ENCODE measurements at regions not wholly inside any gene's neighbourhood (a gene's known extent, or its start where the extent isn't known, plus 50 kb on each side); places are given as distances from the start of the nearest gene placed in this dataset.
"Not testable (repeated sequence)": the region's sequence is repeated elsewhere in the genome, so short reads cannot be mapped to it uniquely, and the experiment has no call there.

DNA sequence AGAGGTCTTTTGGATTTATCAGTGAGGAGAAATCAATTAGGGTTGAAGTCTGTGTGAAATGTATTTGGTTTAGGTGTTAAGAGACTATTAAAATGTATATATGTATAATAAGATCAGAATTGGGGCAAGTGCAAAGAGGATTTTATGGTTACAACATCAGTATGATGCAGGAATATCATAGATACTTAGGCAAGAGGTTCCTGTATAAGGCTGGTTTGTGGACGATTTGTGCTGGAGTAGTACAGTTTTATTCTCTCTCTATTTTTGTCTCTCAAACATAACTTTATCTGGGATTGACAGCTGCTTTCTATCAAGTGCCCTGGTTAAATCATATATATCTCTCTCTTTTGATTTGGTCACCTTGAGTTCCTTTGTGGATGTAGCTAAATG is 142.5 kb downstream of the CTH start:
- FAIRE-seq: no peak

DNA sequence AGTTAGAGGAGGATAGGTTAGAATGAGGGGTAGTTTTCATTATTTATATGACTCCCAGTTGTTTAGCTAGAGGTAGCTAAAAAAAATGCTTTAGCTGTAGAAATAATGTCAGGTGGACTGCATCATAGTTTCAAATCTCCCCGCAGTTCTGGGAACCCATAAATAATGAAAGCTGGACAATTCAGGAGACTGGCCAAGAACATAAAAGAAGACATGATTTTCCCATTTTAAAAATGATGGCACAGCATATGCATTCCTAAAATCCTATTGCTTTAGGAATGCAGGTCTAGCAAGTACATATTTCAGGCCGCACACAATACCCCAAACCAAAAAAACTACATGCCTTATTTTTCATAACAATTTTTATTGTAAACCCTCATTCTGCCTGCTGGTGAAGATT is 143.3 kb downstream of the CTH start:
- DNase-seq (ENCODE audit: insufficient read length, low spot score): no peak
- FAIRE-seq: no peak

More for the DNA sequence above, 142.5 kb downstream of the CTH start:
- no peak for DNase-seq (ENCODE audit: insufficient read length, low spot score)

DNA sequence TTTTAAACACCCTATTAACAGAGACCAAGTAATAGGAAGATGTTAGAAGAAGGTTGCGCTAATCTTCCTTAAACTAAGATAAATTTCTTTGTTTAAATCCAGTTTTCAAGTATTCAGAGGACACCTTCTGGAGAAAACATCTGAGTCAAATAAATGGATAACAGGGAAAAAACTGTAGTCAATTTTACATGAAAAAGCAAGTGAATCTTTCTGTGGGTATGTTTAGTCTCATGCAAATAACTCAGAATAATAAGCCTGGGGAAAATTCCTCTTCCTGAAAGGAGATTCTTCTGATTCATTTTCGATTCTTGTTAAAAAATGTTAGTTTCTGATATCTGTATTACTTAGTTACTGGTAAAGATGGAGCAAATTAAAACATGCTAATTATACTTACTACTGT is 145.5 kb downstream of the CTH start:
- FAIRE-seq: no peak
- no peak for DNase-seq (ENCODE audit: insufficient read length, low spot score)

DNA sequence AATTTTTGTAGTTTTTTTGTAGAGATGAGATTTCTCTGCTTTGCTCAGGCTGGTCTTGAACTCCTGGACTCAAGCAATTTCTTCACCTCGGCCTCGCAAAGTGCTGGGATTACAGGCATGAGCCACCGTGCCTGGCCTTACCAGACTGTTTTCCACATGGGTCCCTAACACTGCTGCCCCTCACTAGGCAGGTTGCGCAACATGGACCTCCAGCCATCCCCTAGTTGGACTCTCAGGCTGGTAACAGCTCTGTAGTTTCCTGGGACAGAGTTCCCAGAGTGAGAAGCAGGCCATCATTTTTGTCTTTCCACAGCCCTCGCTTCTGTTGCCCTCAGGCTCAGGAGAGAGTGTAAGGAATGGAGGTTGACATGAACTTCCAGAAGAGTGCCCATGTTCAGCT is 156.1 kb downstream of the CTH start:
- no peak for FAIRE-seq
- DNase-seq (ENCODE audit: insufficient read length, low spot score): no peak

DNA sequence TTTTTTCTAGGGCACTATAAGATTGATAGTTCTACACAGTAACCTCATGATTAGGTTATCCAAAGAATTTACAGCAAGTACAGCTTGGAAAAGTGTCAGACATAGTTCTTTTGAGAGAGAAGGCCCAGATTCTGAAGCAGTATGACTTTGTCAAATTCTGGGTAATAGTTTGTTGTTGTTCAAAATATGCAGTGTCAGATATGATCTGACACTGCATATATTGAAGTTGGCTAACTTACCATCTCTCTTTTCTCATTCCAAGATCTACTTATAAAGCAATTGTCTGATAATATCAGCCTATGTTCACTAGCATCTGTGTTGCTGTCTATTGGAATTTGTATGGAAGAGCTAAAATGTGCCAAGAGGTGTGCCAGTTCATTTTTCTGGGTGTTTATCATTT is 160.1 kb downstream of the CTH start:
- DNase-seq (ENCODE audit: insufficient read length, low spot score) (no peak), FAIRE-seq (no peak)

DNA sequence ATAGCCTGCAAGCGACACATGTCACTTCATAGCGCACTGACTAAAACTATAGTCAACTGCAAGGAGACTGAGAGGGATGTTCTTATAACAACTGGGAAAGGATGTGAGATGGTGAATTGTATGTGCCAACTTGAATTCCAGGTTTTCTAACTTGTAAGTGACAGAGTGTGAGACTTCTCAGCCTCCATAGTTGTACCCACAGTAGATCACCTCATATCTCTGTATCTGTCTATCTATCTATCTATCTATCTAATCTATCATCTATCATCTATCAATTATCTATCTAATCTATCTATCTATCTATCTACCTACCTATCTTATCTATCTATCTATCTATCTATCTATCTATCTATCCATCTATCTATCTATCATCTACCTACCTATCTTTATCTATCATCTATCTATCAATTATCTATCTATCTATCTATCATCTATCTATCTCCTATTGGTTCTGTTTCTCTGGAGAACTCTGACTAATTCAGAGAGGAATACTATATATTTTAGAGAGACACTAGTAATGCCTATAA is 162.3 kb downstream of the CTH start:
- no peak for FAIRE-seq
- no peak for DNase-seq (ENCODE audit: insufficient read length, low spot score)

DNA sequence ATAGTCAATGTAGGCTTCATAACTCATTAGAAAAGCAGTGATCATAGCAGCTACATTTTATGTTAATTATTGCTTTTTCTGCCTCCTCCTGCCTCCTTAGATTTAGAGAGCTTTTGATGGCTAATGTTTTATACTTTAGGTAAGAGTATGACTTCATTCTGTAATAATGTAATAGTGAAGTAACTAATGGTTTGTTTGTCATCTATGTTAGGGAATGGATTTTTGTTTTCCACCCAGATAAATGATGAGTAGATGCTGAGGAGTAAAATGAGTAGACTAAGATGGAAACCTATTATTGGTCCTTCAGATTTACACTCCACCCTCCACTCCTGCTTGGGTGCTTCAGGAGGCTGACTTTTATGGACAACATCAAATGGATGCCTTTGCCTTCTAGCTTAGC is 170.6 kb downstream of the CTH start:
- DNase-seq (ENCODE audit: insufficient read length, low spot score) (no peak), FAIRE-seq (no peak)

DNA sequence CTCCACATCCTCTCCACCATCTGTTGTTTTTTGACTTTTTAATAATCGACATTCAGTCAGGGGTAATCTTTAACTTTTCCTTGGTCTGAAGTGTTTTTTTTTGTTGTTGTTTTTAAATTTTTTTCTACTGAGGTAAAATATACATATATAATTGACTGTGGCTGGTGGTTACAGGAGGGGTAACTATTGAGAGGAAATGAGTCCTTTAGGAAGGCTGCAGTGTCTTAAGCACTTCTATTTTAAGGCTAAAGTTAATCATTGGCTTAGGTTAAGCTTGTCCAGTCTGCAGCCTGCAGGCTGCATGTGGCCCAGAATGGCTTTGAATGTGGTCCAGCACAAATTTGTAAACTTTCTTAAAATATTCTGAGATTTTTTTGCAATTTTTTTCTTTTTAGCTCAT is 172.5 kb downstream of the CTH start:
- no peak for FAIRE-seq
- DNase-seq (ENCODE audit: insufficient read length, low spot score): no peak

DNA sequence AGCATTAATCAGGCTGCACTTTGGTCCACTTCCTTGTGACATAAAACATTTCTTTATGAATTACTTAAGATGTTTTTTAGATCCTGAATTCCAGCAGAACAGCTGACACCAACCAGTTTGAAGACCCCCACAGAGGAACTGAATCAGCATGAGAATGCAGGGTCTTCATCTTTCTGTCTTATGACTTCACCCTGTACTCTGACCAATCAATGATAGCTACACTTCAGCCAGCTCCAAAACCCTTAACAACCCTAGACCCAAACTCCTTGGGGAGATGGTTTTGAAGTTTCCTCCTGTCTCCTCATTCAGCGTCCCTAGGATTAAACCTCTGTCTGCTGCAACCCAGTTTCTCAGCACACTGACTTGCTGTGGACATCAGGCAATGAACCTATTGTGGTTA is 175.0 kb downstream of the CTH start:
- FAIRE-seq: no peak
- no peak for DNase-seq (ENCODE audit: insufficient read length, low spot score)

DNA sequence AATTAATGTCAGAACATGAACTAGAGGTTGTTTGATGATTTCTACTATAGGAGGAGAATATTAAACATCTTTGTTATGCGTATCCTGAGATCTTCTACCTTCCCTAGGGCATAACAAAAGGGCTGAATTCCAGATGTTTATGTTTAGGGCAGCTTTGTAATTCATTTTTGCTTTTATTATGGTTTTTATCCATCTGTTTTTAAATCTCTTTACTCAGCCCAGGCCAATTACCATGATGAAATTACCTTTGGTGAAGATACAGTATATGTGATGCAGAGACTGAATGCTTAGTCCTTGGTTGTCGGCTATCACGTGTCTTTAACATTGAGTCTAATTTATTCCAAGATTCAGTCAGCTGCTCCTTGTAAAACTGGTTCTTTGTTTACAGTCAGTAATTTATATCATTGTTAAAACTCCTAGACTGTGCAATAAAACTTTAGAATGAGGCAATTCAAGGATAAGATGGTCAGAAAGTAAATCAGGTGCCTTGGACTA is 176.9 kb downstream of the CTH start:
- no peak for DNase-seq (ENCODE audit: insufficient read length, low spot score)
- no peak for FAIRE-seq

DNA sequence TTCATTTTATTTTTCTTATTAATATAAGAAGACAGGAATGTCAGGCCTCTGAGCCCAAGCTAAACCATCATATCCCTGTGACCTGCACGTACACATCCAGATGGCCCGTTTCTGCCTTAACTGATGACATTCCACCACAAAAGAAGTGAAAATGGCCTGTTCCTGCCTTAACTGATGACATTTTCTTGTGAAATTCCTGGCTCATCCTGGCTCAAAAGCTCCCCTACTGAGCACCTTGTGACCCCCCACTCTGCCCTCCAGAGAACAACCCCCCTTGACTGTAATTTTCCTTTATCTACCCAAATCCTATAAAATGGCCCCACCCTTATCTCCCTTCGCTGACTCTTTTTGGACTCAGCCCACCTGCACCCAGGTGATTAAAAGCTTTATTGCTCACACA is 182.5 kb downstream of the CTH start:
- DNase-seq (ENCODE audit: insufficient read length, low spot score); FAIRE-seq: not testable (repeated sequence)

DNA sequence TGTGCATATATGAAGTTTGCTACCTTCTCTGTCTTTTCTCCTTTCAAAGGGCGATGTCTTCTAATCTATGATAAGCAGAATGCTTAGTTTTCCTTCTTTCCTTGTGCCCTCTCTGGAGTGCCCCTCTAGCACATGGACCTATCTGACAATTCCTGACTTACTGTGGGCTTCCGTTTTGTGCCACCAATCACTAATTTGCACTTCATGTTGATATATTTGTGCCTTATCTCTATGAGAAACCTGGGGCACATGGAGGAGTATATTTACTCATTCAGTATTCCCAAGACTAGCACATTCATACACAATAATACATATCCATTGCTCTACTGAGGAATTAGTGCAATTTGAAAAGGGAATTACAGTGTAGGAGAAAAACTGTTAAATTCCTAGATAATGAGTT is 197.7 kb downstream of the CTH start:
- FAIRE-seq (no peak), DNase-seq (ENCODE audit: insufficient read length, low spot score) (no peak)

DNA sequence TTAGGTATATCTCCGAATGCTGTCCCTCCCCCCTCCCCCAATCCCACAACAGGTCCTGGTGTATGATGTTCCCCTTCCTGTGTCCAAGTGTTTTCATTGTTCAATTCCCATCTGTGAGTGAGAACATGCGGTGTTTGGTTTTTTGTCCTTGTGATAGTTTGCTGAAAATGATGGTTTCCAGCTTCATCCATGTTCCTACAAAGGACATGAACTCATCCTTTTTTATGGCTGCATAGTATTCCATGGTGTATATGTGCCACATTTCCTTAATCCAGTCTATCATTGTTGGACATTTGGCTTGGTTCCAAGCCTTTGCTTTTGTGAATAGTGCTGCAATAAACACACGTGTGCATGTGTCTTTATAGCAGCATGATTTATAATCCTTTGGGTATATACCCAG is 199.1 kb downstream of the CTH start:
- FAIRE-seq; DNase-seq (ENCODE audit: insufficient read length, low spot score): not testable (repeated sequence)

DNA sequence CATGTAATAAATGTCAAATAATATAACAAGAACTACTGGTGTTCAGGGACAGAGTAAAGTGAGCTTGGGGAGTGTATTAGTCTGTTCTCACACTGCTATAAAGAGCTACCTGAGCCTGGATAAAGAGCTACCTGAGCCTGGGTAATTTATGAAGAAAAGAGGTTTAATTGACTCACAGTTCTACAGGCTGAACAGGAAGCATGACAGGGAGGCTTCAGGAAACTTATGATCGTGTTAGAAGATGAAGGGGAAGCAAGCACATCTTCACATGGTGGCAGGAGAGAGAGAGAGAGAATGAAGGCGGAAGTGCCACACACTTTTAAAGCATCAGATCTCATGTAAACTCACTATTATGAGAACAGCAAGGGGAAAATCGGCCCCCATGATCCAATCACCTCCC is 205.9 kb downstream of the CTH start:
- no peak for FAIRE-seq
- no peak for DNase-seq (ENCODE audit: insufficient read length, low spot score)

DNA sequence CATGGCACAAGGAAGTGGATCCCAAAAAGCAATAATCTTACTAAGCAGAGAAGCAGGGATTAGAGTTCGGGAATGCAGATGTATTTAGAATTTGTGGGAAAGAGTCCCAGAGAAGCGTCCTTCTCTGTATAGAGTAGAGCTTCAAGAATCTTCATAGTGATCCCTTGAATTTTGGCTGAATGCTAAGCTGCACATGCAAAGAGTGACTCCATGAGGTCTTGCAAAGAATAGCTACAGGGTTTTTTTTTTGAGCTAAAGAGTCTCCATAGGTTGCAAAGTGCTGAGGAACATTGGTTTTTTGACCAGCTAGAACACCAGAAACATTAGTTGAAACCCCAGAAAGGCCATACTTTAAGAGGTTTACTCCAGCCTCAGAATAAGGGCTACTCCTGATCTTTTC is 206.7 kb downstream of the CTH start:
- FAIRE-seq: no peak
- no peak for DNase-seq (ENCODE audit: insufficient read length, low spot score)

DNA sequence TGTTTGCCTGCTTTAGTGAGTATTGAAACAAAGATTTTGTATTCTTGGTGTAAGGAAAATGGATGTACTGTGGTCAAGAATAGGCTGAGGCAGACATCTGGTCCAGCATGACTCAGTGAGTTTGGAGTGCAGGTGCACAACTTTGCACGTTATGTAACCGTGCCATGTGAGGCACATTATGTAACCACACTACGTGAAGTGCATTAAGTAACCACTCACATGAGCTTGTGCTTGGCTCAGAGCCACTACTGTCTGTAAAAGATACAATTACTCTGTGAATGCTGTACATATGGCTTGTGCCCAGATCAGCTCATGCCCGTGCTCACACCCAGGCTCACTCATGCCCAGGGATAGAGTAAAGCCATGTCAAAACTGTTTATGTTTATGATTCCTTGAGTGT is 216.8 kb downstream of the CTH start:
- DNase-seq (ENCODE audit: insufficient read length, low spot score) (no peak), FAIRE-seq (no peak)

DNA sequence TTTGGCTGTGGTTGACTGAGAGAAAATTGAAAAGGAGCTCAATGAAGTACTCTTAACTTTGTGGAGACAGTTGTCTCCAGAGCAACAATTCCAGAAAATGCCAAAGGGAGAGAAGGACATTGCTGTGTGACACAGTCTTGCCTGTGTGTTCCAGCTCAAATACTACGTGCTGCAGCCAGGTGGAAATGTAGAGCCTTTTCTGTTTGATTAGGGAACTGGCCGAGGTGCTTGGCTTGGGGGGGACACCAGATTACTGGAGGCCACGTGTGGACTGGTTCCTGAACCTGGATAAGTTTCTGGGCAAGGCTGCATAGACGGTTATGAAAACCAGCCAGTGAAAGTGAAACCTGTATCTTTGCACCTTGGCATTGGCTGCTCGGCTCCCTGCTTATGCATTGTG is 217.9 kb downstream of the CTH start:
- no peak for DNase-seq (ENCODE audit: insufficient read length, low spot score)
- FAIRE-seq: no peak

DNA sequence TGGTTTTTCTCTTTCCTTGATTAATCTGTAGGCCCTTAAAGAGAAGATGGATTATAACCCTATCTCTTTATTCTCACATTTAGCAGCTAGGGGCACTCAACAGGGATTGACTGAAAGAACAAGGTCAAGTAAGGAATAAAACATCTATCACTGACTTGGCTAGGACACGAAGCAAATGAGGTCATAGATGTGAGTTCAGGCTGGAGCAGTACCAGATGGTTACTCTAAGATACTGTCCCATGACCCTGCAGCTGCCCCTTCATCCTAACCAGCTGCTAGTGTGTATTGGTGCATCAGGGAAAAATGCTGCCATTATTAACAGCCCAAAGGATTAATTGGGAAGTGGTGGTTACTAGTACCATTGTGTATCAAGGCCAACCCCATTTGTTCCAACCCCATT is 221.9 kb downstream of the CTH start:
- DNase-seq (ENCODE audit: insufficient read length, low spot score): no peak
- FAIRE-seq: no peak

DNA sequence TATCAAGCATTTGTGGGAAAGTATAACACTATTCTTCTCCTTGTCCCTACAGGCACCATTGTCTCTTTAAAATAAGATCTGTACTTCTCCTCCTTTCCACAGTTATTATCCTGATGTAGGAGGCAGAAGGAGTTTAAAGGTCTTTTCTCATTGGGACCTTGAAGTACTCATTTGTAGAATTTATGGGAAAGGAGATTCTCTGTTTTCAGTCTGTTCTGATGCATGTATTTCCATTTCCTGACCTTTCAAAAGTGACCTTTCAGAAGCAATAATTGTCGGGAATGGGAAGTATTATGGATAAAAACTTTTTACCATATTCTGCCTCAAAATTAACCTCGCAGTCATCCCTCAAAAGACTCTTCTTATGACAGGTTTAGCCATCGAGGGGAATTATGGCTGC is 224.8 kb downstream of the CTH start:
- DNase-seq (ENCODE audit: insufficient read length, low spot score) (no peak), FAIRE-seq (no peak)

DNA sequence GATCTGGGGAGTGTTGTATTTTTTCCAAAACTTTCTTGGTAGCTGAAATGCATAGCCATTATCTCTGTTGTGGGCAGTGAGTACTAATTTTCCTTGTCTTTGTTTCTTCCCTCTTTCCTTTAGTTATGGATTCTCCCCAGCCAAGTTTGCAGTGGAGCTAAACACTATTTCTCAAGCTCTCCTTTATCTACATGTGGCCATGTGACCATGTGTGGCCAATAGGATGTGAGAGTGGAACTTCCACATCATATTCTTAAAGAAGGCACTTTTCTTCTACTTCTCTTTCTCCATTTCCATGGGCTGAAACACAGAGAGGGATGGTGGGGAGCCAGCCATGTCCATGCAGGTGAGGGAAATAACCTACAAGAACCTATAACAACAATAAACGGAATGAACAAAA is 230.8 kb downstream of the CTH start:
- FAIRE-seq: no peak
- DNase-seq (ENCODE audit: insufficient read length, low spot score): no peak

DNA sequence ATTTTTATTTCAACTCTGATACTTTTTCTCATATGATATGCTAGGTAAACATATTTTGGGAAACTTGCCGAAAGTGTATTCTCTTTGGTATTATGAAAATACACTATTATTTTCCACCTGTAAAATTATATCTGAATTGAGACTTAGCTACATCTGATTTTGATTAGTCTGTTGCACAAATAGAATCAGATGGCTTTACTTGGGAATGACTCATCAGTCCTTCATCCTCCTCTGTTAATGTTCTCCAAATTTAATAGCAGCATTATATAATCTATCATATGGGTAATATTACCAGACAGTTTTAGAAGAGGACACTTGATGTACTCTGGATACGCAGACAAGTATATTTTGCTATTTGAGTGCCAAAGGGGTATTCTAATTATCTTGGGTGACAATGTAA is 245.3 kb downstream of the CTH start:
- FAIRE-seq (no peak), DNase-seq (ENCODE audit: insufficient read length, low spot score) (no peak)

DNA sequence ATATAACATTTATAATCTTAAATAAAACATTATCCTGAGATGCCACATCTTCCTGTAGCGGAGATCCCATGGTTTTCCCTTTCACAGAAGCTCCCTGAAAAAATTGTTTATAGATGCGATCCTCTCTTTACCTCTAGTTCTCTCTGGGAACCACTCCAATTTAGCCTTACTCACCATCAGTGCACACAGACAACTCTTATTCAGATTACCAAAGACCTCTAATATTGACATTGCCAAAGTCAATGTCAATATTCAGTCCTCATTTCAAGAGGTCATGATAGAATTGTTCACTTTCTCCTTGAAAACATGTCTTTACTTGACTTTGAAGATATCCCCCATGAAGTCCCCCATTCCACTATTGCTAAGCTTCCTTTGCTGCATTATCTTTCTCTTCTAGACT is 248.8 kb downstream of the CTH start:
- DNase-seq (ENCODE audit: insufficient read length, low spot score) (no peak), FAIRE-seq (no peak)

DNA sequence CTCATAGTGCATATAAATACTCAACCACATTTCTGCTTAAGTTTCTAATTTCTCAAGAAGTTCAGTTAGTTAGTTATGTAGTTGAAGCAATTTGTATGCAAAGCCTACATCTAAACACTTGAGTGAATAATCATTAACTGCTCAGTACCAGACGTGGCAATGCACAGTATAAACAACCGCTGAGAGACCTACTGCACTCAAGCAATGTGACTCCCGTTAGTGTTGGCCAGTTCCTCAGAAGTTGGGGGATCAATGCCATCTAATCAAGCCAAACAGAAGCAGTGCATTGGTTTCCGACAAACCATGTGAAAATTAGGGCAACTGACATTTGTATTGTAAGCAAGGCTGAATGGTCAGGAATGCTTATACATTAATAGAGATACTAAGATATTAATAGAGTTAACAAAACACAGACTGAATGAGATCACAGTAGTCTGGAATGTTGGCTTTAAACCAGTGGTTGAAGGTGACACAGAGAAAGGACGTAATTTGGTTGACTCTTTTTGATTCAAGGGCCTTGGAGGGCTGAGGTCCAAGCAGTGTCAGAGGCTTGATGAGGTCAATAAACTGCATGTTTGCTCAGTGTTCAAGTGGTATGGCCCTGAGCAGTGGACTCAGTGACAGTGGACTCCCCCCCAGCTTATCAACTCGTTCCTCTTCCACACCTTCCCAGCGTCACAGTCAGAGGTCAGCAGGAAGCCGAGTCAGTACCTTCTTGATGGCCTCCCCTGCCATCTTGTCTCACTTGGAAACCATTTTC is 255.5 kb downstream of the CTH start:
- FAIRE-seq: no peak
- no peak for DNase-seq (ENCODE audit: insufficient read length, low spot score)
